BJ (cell line): ENCODE measurements at regions not wholly inside any gene's neighbourhood (a gene's known extent, or its start where the extent isn't known, plus 50 kb on each side); places are given as distances from the start of the nearest gene placed in this dataset.
"Not testable (repeated sequence)": the region's sequence is repeated elsewhere in the genome, so short reads cannot be mapped to it uniquely, and the experiment has no call there.

ENCODE experiments used
- CTCF ChIA-PET: fragments of 350-600 bp; formaldehyde crosslinking; extraction: SDS; loops from one replicate; lab custom pipeline; 2021; ENCODE audit warnings: antibody characterized with exemption, inconsistent platforms; lab: Yijun Ruan, JAX
- POLR2A ChIA-PET: fragments of 300-600 bp; sonication (Branson Sonifier 250); formaldehyde crosslinking; extraction: SDS; loops from one replicate; lab custom pipeline; 2021; ENCODE audit warnings: antibody characterized with exemption; lab: Charles Lee
- DNase-seq: peaks from one replicate; pipeline ENCODE4 v3.0.0-alpha.2; 2011; ENCODE audit warnings: low read depth
- H3K27me3 ChIP-seq: 2 replicates; pipeline ENCODE4 v1.6.0; 2011; ENCODE audit warnings: low read length; ENCODE audit not compliant: control insufficient read depth, insufficient read depth
- H3K36me3 ChIP-seq: 2 replicates; pipeline ENCODE4 v1.5.1; 2011; ENCODE audit warnings: low read length; ENCODE audit not compliant: control insufficient read depth, insufficient read depth
- H3K4me3 ChIP-seq: 2 replicates; pipeline ENCODE4 v1.5.1; 2011; ENCODE audit warnings: low read depth, mild to moderate bottlenecking, control low read depth, low read length
- TF ChIP-seq, protein P1 (sequence below): IDR thresholded peaks from 2 replicates; pipeline ENCODE4 v1.5.1; 2011; ENCODE audit warnings: low read depth, mild to moderate bottlenecking, control low read depth, inconsistent platforms, low read length, moderate library complexity; ENCODE audit not compliant: insufficient read depth

DNA sequence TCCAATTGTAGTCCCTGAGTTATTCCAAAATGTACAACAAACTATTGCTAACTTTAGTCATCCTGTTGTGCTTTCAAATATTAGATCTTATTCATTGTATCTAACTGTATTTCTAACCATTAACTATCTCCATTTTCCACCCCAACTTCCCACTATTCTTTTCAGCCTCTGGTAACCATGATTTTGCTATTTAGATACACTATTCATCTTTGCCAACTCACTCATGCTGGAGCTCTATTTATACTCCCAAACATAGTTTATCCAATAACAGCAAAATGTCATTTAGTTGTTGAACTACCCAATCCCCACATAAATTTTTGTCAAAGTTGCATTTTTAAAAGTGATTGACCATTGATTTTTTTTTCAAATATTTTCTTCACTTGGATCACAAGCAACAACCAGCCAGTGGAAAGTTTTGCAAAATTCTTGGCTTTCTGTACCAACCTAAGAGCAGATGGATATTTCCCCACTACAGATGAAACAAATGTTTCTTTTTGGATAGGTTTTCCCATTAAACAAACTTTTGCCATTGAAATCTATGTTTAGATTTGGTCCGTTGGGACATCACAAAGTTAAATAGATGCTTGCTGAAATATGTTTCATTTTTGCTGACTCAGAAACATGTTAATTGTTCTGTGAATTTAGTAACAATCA lies 866.0 kb downstream of the LTN1 start:
- Histone ChIP-seq H3K36me3 (no peaks in the 10 kb centered on the region), H3K27me3 (no peaks in the 10 kb centered on the region), H3K4me3 (no peak overlapping the region)
- POLR2A ChIA-PET, result no interaction called here
- CTCF ChIA-PET, result no interaction called here
- DNase-seq, result no peak
- TF ChIP-seq, protein P1, sequence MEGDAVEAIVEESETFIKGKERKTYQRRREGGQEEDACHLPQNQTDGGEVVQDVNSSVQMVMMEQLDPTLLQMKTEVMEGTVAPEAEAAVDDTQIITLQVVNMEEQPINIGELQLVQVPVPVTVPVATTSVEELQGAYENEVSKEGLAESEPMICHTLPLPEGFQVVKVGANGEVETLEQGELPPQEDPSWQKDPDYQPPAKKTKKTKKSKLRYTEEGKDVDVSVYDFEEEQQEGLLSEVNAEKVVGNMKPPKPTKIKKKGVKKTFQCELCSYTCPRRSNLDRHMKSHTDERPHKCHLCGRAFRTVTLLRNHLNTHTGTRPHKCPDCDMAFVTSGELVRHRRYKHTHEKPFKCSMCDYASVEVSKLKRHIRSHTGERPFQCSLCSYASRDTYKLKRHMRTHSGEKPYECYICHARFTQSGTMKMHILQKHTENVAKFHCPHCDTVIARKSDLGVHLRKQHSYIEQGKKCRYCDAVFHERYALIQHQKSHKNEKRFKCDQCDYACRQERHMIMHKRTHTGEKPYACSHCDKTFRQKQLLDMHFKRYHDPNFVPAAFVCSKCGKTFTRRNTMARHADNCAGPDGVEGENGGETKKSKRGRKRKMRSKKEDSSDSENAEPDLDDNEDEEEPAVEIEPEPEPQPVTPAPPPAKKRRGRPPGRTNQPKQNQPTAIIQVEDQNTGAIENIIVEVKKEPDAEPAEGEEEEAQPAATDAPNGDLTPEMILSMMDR, result no peak

DNA sequence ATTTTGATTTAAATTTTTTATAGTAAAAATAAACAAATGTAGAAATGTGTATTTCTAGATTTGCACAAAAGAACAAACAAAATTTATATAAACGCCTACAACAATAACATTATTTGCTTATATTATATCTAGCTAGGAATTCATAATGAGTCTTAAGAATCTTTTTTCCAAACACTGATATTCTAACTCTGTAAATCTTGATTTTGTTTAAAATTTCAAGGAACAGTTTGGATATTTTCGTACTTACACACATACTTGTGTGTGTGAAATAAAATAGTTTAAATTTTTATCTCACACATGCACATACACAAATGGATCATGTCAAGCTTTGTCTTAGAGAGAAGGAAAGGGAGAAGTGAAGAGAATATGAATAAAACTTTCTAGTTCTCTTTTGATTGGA lies 868.1 kb downstream of the LTN1 start:
- DNase-seq, result no peak
- Histone ChIP-seq H3K27me3 (no peaks in the 10 kb centered on the region), H3K36me3 (no peaks in the 10 kb centered on the region), H3K4me3 (no peak overlapping the region)
- POLR2A ChIA-PET, result no interaction called here
- CTCF ChIA-PET, result no interaction called here
- TF ChIP-seq, protein P1, result no peak

DNA sequence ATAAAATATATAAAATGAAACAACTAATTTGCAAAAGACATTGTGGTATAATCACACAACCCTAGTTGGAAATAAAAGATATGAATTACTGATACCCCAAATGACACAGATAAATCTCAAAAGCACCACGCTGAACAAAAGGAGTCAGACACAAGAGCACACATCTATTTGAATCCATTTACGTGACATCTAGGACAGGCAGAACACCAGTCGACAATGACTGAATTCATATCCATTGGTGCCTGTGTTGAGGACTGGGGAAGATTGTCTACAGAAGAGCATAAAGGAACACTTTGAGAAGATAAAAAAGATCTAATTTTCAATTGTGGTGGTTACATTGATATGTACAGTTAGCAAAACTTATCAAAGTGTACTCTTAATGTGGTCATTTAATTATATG lies 874.1 kb downstream of the LTN1 start:
- H3K27me3 ChIP-seq, result no peaks in the 10 kb centered on the region
- no peaks in the 10 kb centered on the region for H3K36me3 ChIP-seq
- TF ChIP-seq, protein P1, result no peak
- DNase-seq, result no peak
- CTCF ChIA-PET, result interaction anchor here (1.2 kb wide), 1 partner anchor 16 kb away, joined by 3 read pairs; no protein-coding TSS in a partner anchor
- POLR2A ChIA-PET, result no interaction called here
- H3K4me3 ChIP-seq, result no peak overlapping the region

DNA sequence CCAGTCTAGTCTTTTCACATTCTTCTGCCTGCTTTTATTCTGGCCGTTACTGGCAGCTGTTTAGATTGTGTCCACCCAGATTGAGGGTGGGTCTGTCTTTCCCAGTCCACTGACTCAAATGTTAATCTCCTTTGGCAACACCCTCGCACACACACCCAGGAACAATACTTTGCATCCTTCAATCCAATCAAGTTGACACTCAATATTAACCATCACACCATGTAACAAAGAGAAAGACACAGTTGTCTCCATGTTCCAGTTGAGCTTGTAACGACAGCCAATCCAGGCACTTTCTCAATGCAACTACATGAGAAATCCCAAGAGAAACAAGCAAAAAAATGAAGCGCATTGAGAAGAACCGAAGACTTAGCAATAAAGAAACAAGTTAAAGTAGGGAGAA lies 877.7 kb downstream of the LTN1 start:
- CTCF ChIA-PET, POLR2A ChIA-PET, H3K27me3 ChIP-seq, H3K36me3 ChIP-seq, DNase-seq, H3K4me3 ChIP-seq: not testable (repeated sequence)

DNA sequence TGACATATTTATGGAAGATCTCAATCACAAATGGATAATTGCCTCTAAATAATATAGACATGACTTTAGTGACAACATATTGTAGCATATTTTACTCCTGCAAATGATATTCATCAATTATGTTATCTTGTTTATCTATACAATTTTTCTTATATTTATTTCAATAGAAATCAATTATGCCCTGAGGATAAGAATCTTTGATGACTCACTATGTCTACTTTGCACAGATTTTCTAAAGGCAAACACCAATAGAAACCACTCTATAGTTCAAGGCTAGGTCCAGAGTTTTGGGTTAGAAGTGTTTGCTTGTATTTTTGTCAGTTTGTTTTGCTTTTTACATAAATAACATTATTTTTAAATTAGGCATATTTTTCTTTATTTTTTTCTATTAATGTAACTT lies 879.0 kb downstream of the LTN1 start:
- ChIA-PET POLR2A (no interaction called here), CTCF (no interaction called here)
- no peak for DNase-seq
- Histone ChIP-seq H3K27me3 (no peaks in the 10 kb centered on the region), H3K36me3 (no peaks in the 10 kb centered on the region), H3K4me3 (no peak overlapping the region)
- TF ChIP-seq, protein P1, result no peak

DNA sequence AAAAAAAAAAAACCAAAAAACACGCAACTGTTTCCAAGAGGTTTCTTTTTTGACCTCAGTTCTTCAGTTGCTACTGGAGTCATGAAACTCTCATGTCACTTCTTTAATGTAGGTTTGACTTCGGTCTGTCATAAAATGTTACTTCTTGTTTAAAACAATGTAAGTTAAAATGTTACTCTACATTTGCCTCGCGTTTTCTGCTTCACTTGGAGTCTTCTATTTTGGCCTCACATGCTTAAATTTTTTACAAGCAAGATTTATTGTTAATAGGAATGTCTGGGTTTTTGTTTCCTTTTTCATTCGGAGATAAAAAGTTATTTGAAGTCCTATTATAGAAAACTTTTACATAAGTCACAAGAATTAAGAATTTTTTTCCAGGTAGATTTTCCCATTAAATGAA lies 880.2 kb downstream of the LTN1 start:
- H3K4me3 ChIP-seq, result no peak overlapping the region
- no peaks in the 10 kb centered on the region for H3K27me3 ChIP-seq
- TF ChIP-seq, protein P1, result no peak
- CTCF ChIA-PET, result no interaction called here
- no peak for DNase-seq
- POLR2A ChIA-PET, result no interaction called here
- no peaks in the 10 kb centered on the region for H3K36me3 ChIP-seq
